ENCODE measurements at regions not wholly inside any gene's neighbourhood (a gene's known extent, or its start where the extent isn't known, plus 50 kb on each side); places are given as distances from the start of the nearest gene placed in this dataset.

GRCh38 chr11:128226106-128226716, 361.1 kb downstream of the ETS1 start:
- DNase-seq (ENCODE audit: low spot score), result no peak

GRCh38 chr11:128222245-128222884, 365.0 kb downstream of the ETS1 start:
- no peak for DNase-seq (ENCODE audit: low spot score)

DNA sequence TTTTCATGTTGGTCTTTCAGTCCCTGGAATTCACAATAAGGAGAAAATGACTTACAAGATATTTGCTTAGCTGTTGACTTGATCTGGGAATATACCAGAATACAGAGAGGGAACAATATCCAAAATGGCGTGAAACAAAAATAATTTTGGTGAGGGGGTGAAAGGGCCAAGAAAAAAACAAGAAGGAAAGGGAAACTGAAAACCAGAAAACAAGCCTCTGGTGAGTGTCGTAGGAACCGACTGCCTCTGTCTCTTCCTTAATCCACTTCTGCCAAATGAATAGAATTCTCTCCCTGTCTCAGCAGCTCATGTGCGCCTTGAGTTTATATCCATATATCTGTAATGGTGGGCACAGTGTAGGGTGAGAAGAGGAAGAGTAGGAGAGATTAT, 367.6 kb downstream of the ETS1 start:
- no peak for DNase-seq (ENCODE audit: low spot score)

- DNase-seq (ENCODE audit: low spot score), result no peak
Measured at GRCh38 chr11:128216198-128216597, 371.2 kb downstream of the ETS1 start.

DNA sequence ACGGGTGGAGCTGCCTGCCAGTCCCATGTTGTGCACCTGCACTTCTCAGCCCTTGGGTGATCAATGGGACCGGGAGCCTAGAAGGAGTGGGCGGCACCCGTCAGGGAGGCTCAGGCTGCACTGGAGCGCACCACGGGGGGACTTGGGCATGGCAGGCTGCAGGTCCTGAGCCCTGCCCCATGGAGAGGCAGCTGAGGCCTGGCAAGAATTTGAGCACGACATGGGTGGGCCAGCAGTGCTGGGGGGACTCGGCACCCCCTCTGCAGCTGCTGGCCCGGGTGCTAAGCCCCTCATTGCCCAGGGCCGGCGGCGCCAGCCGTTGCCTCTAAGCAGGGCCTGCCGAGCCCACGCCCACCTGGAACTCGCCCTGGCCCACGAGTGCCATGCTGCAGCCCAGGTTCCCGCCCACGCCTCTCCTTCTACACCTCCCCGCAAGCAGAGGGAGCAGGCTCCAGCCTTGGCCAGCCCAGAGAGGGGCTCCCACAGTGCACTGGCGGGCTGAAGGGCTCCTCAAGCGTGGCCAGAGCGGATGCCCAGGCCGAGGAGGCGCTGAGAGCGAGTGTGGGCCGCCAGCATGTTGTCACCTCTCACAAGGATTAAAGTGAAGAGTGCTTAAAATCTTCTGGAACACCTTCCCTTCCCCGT, 372.0 kb downstream of the ETS1 start:
- DNase-seq (ENCODE audit: low spot score), result no peak

- no peak for DNase-seq (ENCODE audit: low spot score)
Measured at GRCh38 chr11:128214263-128214662, 373.1 kb downstream of the ETS1 start.

DNA sequence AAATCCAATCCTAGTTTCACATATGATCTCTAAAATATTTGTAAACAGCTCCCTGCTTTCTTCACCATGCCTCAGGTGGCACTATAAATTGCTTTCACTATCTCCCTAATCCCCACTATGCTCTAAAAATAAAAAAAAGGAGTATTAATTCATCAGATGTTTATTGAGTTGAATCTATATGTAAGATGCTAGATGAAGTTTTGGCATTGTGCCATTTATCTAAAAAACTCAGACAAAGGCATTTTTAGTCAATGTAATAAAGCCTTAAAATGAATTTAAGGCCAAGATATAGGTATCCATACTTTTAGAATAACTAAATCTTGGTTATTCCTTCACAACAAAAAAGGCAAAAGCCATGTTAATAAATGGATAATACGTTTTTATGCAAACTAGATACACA, 373.9 kb downstream of the ETS1 start:
- DNase-seq (ENCODE audit: low spot score), result no peak

DNA sequence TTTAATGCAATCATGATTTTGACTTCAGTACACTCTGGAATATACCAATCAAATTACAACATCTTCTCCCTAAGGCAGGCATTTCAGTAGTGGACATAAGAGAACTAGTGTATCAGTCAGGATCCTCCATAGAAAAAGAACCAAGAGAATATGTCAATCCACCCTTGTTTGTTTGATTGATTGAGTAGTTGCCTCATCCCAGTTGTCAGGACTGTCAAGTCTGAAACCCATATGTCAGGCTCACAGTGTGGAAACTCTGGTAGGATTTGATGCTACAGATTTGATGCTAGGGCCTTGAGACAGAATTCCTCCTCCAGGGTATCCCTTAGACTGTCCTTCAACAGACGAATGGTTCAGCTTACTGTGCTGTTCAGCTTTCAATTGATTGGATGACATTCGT, 375.0 kb downstream of the ETS1 start:
- no peak for DNase-seq (ENCODE audit: low spot score)

GRCh38 chr11:128210148-128210940, 377.0 kb downstream of the ETS1 start:
- DNase-seq (ENCODE audit: low spot score), result no peak

GRCh38 chr11:128209138-128209435, 378.3 kb downstream of the ETS1 start:
- no peak for DNase-seq (ENCODE audit: low spot score)

- peak; percentile 35 for DNase-seq (ENCODE audit: low spot score)
Measured at GRCh38 chr11:128208329-128209137, 378.8 kb downstream of the ETS1 start.

GRCh38 chr11:128207861-128208321, 379.5 kb downstream of the ETS1 start:
- DNase-seq (ENCODE audit: low spot score), result no peak

- no peak for DNase-seq (ENCODE audit: low spot score)
Measured at GRCh38 chr11:128206461-128206860, 380.9 kb downstream of the ETS1 start.

GRCh38 chr11:128205796-128206195, 381.6 kb downstream of the ETS1 start:
- DNase-seq (ENCODE audit: low spot score), result no peak

- no peak for DNase-seq (ENCODE audit: low spot score)
Measured at GRCh38 chr11:128204898-128205297, 382.5 kb downstream of the ETS1 start.

- no peak for DNase-seq (ENCODE audit: low spot score)
Measured at GRCh38 chr11:128201801-128202200, 385.6 kb downstream of the ETS1 start.

GRCh38 chr11:128201009-128201408, 386.3 kb downstream of the ETS1 start:
- DNase-seq (ENCODE audit: low spot score), result no peak

DNA sequence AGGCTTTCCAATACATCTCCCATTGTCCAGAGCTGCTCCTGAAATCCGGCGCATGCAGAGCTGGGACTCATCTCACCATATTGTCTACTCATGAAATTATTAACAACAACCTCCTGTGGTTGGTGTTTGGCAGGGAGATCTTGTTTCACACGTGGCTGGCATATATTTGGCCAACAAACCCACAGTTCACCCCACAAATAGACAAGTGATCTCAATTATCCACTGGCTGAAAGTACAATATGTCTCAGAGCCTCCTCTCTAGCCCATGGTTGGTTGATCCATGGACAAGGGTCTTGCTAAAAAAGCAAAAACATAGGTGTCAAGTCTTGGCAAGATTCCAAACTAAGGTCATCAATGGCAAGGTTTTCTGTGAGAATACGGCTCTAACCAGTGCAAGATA, 386.9 kb downstream of the ETS1 start:
- no peak for DNase-seq (ENCODE audit: low spot score)

- DNase-seq (ENCODE audit: low spot score), result no peak
Measured at GRCh38 chr11:128198216-128198772, 389.1 kb downstream of the ETS1 start.

GRCh38 chr11:128196235-128196634, 391.1 kb downstream of the ETS1 start:
- no peak for DNase-seq (ENCODE audit: low spot score)

- no peak for DNase-seq (ENCODE audit: low spot score)
Measured at GRCh38 chr11:128195756-128196155, 391.6 kb downstream of the ETS1 start.
